ENCODE measurements at regions not wholly inside any gene's neighbourhood (a gene's known extent, or its start where the extent isn't known, plus 50 kb on each side); places are given as distances from the start of the nearest gene placed in this dataset.
A peak's percentile ranks its signal among the peaks of the same experiment; 100 is the strongest.
"Not testable (repeated sequence)": the region's sequence is repeated elsewhere in the genome, so short reads cannot be mapped to it uniquely, and the experiment has no call there.

- no peak for DNase-seq (ENCODE audit: low read depth)
Observed at GRCh38 chr9:27673641-27674040, 100.4 kb upstream of the C9orf72 start.

DNA sequence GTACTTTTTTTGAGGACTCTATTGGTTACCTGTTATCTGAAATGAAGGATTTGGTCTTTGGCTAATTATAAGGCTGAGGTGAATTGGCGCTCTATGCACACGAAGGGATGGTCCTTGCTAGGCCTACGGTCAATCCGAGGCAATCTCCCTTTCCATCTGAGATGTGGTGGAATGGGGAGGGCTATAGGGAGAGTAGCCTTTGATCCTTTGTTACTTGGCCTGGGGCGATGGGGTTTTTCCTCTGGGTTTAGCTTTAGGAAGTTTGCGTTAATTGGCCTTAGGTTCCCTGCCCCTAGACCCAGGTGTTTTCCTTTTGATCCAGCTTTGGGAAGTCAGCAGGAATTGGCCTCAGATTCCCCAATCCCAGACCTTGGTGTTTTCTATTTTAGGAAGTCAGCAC lies 102.1 kb upstream of the C9orf72 start:
- no peak for DNase-seq (ENCODE audit: low read depth)

DNA sequence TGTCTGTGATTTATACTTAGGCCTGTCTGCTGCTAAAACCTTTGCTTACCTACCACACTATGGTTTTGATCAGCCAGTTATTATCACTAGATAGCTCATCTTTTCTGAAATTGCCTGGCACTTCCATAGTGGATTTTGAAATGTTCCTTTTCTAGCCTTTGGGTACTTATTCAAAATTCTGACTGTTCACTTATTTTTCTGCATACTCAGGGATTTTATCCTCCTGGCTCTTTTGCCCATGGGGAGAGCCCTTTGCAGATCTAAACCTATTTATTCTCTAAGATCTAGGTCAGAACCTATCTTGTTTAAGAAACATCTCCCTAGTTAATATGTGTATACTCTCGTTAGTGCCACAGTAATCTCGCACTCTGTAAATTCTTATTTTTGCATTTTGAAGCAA lies 103.5 kb upstream of the C9orf72 start:
- DNase-seq (ENCODE audit: low read depth) = no peak

DNA sequence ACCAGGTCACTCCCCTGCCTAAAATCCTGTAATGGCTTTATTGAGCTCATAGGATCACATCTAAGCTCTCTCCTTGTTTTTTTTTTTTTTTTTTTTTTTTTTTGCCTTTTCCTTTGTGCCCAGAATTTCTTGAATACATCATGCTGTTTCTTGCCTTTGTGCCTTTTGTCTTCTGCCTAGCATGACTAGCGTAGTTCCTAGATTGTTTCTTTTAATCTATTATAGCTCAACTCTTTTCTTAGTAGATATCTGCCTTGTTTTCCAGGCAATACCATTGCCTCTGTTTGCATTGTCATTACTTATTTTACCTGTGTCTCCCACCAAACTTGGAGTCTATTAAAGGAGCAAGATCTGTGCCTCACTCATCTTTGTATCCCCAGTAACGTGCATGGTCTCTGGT lies 106.1 kb upstream of the C9orf72 start:
- no peak for DNase-seq (ENCODE audit: low read depth)

DNA sequence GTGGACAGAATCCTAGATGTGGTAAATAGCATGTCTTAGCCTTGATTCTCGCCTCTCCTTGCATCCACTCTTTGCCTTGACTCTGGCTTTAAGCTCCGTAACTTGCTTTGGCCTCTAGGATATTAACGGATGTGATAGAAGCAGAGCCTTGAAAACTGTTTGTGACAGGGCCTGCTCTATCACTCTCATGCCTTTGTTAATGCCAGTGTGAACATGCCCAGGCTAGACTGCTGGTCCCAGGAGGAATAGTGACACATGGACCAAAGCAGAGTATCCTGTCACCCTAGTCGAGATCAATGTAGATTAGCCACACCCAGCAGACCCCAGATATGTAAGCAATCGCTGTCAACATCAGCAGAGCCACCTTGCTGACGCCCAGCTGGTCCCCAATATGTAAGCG lies 109.9 kb upstream of the C9orf72 start:
- no peak for DNase-seq (ENCODE audit: low read depth)

DNA sequence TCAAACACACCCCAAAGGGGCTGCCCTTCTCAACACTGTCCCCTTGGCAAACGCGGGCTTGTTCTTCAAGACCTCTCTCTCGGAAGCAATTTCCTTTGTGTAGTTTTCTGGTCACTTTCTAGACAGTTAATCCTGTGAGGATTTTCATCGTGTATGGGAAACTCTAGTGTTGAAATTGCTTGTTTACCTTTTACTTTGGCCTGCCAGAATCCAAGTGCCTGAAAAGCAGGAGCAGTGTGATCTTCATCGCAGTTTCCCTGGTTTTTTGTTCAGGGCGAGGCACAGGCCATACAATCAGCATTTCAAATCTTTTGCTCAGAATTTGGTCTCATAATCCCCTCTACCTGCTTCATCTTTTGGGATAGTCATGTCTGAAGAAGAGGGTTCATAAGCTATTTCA lies 115.7 kb upstream of the C9orf72 start:
- no peak for DNase-seq (ENCODE audit: low read depth)

GRCh38 chr9:27690816-27691215 lies 117.5 kb upstream of the C9orf72 start:
- DNase-seq (ENCODE audit: low read depth) = not testable (repeated sequence)

DNA sequence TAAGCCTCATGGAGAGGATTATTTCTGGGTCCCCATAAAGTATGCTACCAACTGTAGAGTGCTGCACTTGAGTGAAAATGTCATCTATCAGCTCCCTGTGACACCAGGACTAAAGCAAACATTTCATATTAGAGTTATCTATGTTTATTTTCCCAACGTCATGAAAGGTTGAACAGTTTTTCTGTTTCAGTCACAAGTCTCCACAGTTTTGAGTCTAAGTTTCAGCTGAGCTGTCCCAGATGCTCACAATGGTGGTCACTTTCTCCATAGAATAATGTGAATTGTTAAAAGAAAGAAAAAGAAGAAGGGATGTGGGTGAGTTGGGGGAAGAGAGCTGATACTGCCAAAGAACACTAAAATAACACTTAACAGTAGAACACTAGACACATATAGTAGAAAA lies 126.3 kb upstream of the C9orf72 start:
- DNase-seq (ENCODE audit: low read depth) = no peak

- no peak for DNase-seq (ENCODE audit: low read depth)
Observed at GRCh38 chr9:27701016-27701415, 127.7 kb upstream of the C9orf72 start.

- DNase-seq (ENCODE audit: low read depth) = no peak
Observed at GRCh38 chr9:27701587-27701986, 128.3 kb upstream of the C9orf72 start.

DNA sequence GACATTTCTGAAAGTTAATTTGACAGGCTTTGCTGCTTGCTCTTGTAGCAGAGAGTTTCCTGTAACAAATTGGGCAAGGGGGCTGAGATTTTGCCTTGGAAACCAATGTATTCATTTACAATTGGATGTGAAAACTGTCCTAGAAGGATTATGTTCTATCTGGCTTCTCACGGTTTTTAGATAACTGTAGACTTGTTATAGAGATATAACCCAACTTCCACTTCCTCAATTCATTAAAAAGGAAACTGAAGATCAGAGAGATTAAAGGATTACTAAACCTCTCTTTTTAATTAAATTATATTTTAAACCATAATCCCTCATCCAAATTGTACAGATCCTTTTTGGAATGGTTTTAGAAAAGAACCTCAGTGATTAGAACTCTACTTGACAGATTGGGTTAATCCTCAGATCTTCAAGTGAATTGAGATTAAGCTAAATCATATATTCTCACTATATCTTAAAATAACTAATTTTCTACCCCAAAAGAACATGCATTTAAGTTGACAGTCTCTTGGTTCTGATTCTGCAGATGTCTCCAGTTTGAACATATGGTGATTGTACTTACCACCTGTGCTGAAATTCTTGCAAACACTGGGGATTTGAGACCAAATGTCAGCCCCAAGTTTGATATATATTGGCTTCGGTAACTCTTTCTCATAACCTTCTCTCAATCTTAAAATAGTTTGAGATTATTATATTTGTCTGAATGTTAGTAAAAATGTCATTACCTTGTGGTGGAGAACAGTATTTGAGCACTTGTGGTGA lies 130.1 kb upstream of the C9orf72 start:
- DNase-seq (ENCODE audit: low read depth) = no peak

- DNase-seq (ENCODE audit: low read depth) = no peak
Observed at GRCh38 chr9:27711241-27711640, 138.0 kb upstream of the C9orf72 start.

DNA sequence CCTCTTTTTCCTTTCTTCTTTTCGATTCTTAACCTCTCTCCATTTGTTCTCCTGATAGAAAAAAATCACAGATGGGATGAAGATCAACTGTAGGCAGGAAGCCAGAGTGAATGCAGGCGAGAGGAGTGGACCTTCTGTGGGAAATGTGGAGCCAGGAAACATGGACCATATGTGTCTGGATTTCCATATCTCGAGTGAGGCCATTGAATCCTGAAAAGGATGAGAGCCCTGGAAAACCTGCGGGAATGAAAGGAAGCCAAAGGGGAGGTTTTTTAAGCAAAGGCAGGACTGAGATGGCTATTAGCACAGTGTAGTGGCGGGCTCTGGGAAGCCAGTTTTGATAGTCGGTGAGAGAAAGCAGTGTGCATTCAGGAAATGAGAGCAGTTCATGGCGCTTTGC lies 139.5 kb upstream of the C9orf72 start:
- DNase-seq (ENCODE audit: low read depth) = no peak

DNA sequence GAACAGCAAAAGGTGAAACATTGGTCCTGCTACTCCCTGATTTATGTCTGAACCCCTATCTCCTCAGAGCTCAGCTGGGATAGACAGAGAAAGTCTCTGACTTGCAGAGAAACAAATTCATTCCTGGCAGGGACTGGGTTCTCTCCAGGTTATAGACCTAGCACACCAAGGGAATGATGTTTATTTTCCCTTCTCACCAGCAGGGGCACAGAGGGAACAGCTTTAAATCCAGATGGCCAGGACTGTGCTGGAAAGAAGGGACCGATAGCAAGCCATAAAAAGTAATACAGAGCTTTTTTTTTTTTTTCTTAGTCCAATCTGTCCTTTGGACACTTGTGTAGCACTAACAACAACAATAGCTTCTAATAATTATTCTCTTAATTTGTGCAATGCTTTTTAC lies 141.1 kb upstream of the C9orf72 start:
- DNase-seq (ENCODE audit: low read depth) = no peak

GRCh38 chr9:27715651-27716050 lies 142.4 kb upstream of the C9orf72 start:
- DNase-seq (ENCODE audit: low read depth) = no peak

- no peak for DNase-seq (ENCODE audit: low read depth)
Observed at GRCh38 chr9:27717991-27718390, 144.7 kb upstream of the C9orf72 start.

GRCh38 chr9:27719711-27720110 lies 146.4 kb upstream of the C9orf72 start:
- DNase-seq (ENCODE audit: low read depth) = no peak

DNA sequence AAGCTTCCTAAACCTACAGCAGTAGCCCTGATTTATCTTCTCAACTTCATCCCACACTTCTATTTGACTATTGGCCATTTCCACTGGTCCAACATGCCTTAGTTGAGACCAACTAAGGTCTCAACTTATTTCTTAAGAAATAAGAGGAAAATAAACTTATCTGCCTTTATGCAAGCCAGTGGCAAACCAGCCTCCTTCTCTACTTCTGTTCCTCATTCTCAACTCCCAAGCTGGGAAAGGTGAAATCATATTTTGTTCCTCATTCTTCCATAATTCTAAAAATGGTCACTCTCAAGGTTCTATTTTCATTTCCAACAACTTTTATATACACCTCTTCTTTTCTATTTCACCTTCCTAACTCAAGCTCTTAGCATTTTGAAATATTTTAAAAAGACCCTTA lies 149.6 kb upstream of the C9orf72 start:
- no peak for DNase-seq (ENCODE audit: low read depth)

DNA sequence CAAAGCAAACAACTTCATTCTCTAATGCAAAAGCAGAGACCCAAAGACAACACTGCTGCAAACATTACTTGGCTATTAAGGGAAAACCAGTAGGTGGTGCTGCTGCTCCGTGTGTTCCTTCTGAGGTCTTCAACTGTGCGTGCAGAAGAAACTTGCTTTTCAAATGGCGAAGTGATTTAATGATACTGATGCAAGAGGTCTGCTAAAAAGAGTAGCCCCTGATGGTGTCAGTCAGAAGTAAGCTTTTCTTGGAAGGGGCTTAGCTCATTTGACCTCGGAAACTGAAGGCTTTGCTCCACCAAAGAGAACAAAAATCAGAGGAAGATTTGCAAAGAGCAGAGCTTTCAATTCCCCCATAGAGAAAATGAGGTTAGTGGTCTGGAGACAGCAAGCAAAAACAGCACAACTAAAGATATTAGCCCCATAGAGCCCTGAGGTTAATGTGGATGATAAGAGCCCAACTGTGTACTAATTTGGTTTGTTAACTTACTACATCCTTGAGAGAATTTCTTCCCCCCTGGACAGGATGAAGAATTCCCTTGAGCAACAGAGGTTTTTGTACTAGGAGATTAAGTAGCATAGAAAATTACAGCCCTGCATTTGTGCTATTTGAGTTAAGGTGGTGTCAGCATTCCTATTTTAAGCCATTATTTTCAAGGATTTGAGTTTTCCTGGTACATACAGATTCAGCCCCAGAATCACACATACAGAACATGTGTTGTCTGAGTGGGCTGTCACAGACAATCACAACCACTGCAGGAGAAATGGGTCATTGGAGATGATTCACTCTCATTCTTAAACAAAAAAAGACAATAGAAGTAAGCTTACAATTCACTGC lies 153.2 kb upstream of the C9orf72 start:
- peak; percentile 0 for DNase-seq (ENCODE audit: low read depth)

- no peak for DNase-seq (ENCODE audit: low read depth)
Observed at GRCh38 chr9:27732494-27732893, 159.2 kb upstream of the C9orf72 start.

DNA sequence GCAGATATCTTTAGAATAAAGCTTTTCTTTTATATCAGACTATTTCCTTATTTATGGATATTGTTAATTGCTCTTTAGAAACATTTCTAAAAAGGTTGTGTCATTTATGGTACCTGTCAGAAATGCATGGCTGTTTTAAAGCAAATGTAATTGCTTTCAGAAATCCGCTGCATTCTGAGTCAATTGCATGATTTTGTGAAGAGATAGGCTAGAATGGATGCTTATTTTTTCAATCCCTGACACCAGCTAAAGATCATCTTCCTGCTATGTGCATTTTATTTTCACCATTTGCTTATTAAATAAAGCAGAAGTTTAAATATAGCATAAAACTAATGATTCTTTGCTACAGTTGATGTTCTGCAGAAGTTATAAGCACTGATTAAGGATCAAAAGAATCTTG lies 170.2 kb upstream of the C9orf72 start:
- DNase-seq (ENCODE audit: low read depth) = no peak

DNA sequence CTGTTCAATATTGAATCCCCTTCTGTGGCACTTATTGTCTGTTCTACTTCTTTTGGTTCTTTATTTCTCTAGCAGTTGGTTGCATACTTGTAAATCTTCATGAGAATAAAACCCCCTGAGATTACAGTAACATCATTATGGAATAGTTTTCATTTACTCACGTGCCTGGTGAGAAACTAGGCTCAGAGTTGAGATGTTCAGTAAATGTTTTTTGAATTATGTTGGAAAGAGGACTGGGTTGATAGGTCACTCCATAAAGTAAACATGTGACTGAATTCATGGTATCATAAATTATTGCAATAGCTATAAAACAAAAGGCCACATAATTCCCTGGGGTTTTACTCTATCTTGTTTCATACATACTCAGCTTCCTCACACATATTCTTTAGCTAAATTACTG lies 174.2 kb upstream of the C9orf72 start:
- no peak for DNase-seq (ENCODE audit: low read depth)

DNA sequence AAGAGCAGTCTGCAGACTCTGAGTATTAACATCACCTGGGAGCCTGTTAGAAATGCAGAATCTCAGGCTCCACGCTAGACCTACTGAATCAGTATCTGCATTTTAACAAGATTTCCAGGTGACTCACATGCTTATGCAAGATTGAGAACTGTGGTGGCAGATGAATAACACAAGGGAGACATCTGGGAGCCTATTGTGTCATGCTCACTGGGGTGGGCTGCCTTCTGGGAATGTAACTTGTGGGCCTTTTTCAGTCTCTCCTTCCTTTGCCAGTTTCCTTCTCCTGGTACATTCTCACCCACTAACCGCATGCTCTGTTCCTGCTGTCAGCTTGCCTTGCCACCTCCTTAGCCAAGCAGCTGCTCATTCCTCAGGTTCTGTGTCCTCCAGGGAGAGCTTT lies 176.6 kb upstream of the C9orf72 start:
- DNase-seq (ENCODE audit: low read depth) = no peak

- no peak for DNase-seq (ENCODE audit: low read depth)
Observed at GRCh38 chr9:27750566-27750965, 177.3 kb upstream of the C9orf72 start.
